Activated naive CD4-positive, alpha-beta T cell treated with anti-CD3 and anti-CD28 coated beads, Interleukin-2, amount 50 U/mL, for 72 hours (primary cell): ENCODE measurements at regions not wholly inside any gene's neighbourhood (a gene's known extent, or its start where the extent isn't known, plus 50 kb on each side); places are given as distances from the start of the nearest gene placed in this dataset.
A peak's percentile ranks its signal among the peaks of the same experiment; 100 is the strongest.

Source experiments
- ATAC-seq, 2 donors: fragments of 150-1000 bp; cut with Tn5 transposase; 2 replicates each; pipeline ENCODE4 v1.10.0; 2021; ENCODE audit warnings: mild to moderate bottlenecking in 2 of 2, moderate library complexity in 2 of 2
- DNase-seq, 2 donors: peaks; one replicate each; pipeline ENCODE4 v3.0.0; 2021 to 2022; ENCODE audit warnings: low spot score in 2 of 2
- H3K27ac Mint-ChIP-seq, 2 donors: one replicate each; pipeline ENCODE4 v1.8.0; 2022; ENCODE audit warnings: mild to moderate bottlenecking in 2 of 2, mixed read lengths in 2 of 2
- H3K36me3 Mint-ChIP-seq, 2 donors: one replicate each; pipeline ENCODE4 v1.8.0; 2022; ENCODE audit warnings: mixed read lengths in 2 of 2
- H3K9me3 Mint-ChIP-seq, 2 donors: one replicate each; pipeline ENCODE4 v1.8.0; 2022; ENCODE audit warnings: mixed read lengths in 2 of 2

DNA sequence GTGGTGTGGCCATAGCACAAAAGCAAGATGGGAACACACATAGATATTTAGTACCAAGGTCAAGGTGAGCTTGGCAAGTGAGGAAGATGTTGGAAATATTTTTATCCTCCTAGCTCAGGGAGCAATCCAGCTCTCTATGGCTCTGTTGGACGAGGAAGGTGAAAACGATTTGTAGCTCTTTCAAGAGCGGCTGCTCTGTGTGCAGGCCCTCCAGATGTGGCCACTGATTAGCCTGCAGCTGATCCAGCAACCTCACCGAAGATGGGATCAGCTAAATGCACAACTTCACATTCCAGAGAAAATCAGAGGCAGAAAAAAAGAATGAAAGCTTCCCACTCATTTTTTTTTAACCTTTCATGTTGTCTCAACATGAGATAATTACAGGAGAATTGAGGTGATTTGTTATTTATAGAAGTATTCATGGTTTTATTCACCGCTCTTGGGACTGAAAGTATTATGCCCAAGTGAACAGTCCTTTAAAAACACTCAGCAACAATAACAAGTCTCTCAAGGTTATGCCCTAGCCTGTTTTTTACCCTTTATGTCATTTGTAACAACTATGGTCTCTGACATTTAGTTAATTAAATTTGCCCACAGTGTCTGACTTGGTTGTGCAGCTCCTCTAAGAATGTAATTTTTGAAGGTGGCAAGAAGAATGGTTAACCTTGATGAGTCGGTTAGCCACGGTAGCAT, 213.6 kb upstream of the ADARB2 start:
- H3K36me3 Mint-ChIP-seq, result no peaks in the 10 kb centered on the region
- ATAC-seq (no peak), DNase-seq (no peak)
- H3K9me3 Mint-ChIP-seq, result no peaks in the 10 kb centered on the region
- no peak overlapping the region for H3K27ac Mint-ChIP-seq

DNA sequence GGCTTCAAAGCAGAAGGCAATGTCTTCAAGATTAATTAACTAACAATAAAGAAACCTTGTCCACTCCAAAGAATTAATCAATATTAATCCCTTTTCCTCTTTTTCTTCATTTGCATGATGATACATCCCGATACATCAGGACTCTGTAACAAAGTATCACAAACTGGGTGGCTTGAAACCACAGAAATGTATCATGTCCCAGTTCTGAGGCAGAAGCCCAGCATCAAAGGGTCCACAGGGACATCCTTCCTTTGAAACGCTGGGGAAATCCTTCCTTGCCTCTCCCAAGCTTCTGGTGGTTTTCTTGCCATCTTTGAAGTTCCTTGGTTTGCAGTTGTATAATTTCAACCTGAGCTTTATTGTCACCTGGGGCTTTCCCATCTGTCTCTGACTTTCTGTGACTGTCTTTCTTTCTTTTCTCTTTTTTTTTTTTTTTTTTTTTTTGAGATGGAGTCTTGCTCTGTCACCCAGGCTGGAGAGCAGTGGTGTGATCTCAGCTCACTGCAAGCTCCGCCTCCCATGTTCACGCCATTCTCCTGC, 210.2 kb upstream of the ADARB2 start:
- peak; percentile 63 to 95 for ATAC-seq
- DNase-seq, result no peak
- Mint-ChIP-seq H3K36me3 (peaks cover 0 to 6% of the 10 kb centered on the region in 2 donors), H3K27ac (no peak overlapping the region), H3K9me3 (peaks cover 7 to 8% of the 10 kb centered on the region in 2 donors)

DNA sequence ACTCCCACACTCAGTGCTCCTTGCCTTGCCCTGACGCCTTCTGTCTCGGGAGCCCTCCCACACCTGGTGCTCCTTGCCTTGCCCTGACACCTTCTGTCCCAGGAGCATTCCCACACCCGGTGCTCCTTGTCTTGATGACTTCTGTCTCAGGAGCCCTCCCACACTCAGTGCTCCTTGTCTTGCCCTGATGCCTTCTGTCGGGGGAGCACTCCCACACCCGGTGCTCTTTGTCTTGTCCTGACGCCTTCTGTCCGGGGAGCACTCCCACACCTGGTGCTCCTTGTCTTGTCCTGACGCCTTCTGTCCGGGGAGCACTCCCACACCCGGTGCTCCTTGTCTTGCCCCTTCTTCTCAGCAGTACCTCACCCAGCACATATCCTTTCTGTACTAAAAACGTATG, 207.2 kb upstream of the ADARB2 start:
- no peak for ATAC-seq
- Mint-ChIP-seq H3K36me3 (peaks cover 0 to 9% of the 10 kb centered on the region in 2 donors), H3K27ac (no peak overlapping the region), H3K9me3 (peaks cover 9 to 10% of the 10 kb centered on the region in 2 donors)
- DNase-seq, result no peak

DNA sequence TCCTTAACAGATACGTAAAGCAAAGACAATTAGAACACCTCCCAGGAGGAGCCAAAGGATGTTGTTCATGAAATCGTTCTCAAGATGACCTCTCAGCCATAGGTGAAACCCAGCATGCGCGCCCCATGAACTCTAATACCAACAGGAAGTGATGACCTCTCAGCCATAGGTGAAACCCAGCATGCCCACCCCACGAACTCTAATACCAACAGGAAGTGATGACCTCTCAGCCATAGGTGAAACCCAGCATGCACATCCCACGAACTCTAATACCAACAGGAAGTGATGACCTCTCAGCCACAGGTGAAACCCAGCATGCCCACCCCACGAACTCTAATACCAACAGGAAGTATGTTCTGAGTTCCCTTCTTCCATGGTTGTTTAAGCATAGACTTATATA, 205.2 kb upstream of the ADARB2 start:
- Mint-ChIP-seq H3K36me3 (peaks cover 0 to 17% of the 10 kb centered on the region in 2 donors), H3K27ac (peak overlapping the region in 1 of 2 donors; percentile 72), H3K9me3 (peaks cover 11 to 14% of the 10 kb centered on the region in 2 donors)
- no peak for ATAC-seq
- no peak for DNase-seq

DNA sequence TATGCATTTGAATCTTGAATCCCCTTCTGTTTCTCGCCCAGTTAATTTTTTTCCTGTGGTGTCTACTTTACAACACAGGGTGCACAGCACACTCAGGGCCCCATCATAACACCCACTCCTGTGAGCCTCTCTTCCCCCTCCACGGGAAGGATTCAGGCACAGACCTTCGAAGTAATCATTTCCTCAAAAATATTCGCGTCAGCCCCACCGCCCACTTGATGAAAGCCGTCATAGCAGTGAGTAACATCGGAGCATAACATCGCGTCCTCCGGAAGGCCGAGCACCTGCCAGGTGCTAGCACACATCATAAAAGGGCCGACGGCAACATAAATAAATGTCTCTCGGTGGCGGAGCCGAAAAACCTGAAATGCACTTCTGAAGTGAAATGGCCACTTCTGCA, 201.7 kb upstream of the ADARB2 start:
- peaks cover 3 to 7% of the 10 kb centered on the region in 2 donors for H3K9me3 Mint-ChIP-seq
- peaks cover 0 to 11% of the 10 kb centered on the region in 2 donors for H3K36me3 Mint-ChIP-seq
- ATAC-seq (peak; percentile 84 to 91), DNase-seq (peak in 1 of 2 donors; percentile 29)
- peak overlapping the region; percentile 22 to 96 for H3K27ac Mint-ChIP-seq

DNA sequence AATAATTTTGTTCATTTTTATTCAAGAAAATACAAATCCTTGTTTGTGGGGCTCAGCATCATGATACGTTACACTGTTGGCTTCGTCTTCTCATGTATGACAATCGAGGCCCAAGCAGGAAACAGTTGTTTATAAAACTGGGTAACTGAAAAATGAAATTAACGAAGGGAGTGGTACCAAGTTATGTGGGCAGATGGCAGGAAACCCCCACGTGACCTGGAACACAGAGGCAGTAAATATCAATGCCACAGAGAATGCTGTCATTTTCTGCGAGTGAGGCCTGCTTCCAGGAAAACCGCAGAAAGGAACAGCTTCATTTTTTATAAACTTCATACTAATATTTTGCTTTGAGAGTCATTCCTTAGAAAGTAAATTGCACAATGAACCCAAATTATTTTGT, 201.0 kb upstream of the ADARB2 start:
- H3K27ac Mint-ChIP-seq, result peak overlapping the region in 1 of 2 donors; percentile 96
- H3K36me3 Mint-ChIP-seq, result peaks cover 0 to 11% of the 10 kb centered on the region in 2 donors
- peaks cover 3 to 7% of the 10 kb centered on the region in 2 donors for H3K9me3 Mint-ChIP-seq
- DNase-seq (no peak), ATAC-seq (peak; percentile 52 to 60)

DNA sequence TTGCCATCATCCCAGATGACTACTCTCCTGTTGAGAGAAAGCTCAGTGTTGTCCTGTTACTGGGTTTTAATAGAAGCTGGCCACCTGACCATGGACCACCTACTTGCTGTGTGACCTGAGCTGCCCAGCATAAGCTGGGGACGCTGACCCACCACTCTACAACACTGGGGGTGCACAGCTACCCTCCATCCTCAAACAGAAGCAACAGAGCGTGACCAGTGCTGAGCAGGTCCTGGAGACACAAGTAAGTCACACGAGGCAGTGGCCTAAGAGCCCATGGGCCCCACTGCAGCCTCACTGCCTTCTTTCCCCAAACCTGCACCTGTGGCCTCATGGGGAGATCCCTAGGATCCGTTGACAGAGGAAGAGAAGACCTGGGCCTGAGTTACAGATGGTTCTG, 198.6 kb upstream of the ADARB2 start:
- Mint-ChIP-seq H3K27ac (no peak overlapping the region), H3K9me3 (peaks cover 3 to 7% of the 10 kb centered on the region in 2 donors), H3K36me3 (peaks cover 0 to 11% of the 10 kb centered on the region in 2 donors)
- DNase-seq (no peak), ATAC-seq (no peak)

DNA sequence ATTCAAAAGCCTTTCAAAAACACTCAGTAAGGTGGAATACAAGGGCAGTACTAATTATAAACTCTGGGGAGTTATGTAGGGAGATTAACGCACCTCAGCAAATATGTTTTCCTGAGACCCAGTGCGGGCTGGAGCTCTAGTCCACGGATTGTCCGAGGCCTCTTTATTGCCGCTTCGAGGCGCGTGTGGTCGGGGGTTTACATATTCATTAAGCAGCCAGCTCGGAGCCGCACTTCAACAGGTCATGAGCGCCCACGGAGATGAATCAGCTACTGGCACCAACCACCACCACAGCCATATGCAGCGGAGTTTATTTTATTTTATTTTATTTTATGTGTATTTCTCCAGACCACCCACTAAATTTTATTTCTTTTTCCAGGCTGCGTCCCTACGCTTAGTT, 195.9 kb upstream of the ADARB2 start:
- Mint-ChIP-seq H3K9me3 (no peaks in the 10 kb centered on the region), H3K27ac (no peak overlapping the region), H3K36me3 (no peaks in the 10 kb centered on the region)
- DNase-seq (no peak), ATAC-seq (no peak)

DNA sequence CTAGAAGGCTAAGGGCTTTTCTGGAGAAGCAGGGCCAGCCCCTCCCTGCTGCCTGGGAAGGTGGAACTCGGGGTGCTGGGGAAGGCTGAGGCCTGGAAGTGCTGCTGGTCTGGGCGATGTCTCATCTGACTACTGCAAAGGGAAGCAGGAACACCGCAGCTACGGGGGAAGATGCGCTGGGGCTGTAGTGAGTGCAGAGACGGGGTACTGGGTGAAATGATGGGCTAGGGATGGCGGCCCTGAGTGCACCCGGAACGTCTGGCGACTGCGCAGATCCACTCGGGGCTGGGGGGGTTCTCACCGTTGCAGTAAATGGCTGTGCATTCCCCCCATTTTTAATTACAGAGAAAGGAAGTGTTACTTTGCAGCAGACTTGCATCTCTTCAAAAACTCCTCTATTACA, 195.4 kb upstream of the ADARB2 start:
- Mint-ChIP-seq H3K27ac (peak overlapping the region; percentile 63 to 89), H3K36me3 (no peaks in the 10 kb centered on the region), H3K9me3 (no peaks in the 10 kb centered on the region)
- ATAC-seq, result peak in 1 of 2 donors; percentile 66
- DNase-seq, result no peak

DNA sequence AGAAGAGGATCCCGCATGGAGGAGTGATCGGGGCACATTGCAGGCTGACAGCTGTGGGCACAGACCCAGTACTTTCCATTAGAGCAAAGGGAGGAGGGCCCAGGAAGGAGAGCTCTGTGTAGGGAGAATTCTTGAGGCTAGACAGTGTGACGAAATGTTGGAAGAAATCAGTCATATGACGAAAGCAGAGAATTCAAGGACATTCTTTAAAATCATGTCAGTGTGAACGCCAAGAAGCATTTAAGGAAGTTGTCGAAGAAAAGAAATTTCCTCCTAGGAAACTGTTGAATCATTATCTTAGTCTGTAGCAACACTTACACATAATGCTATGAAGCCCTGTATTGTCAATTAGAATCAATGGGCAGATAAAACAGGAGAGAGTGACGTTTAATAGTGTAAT, 191.3 kb upstream of the ADARB2 start:
- no peaks in the 10 kb centered on the region for H3K36me3 Mint-ChIP-seq
- no peak for DNase-seq
- no peak for ATAC-seq
- no peaks in the 10 kb centered on the region for H3K9me3 Mint-ChIP-seq
- H3K27ac Mint-ChIP-seq, result no peak overlapping the region

DNA sequence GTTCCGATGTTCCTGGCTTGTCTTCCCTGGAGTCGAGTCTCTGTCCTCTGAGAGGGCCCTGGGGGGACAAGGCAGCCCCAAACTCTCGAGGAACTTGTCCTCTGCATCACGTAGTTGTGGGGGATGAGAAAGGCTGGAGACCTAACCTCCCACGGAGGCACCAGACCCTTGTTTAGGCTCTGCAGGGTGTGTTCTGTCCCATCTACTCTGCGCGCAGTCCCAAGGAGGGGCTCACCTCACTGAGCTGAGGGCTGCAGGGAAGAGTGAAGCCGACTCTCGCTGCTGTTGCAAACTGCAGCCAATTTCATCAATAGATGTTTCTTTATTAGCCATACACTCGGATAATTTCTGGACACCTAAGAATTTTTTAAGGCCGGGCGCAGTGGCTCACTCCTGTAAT, 186.7 kb upstream of the ADARB2 start:
- peaks cover 0 to 5% of the 10 kb centered on the region in 2 donors for H3K9me3 Mint-ChIP-seq
- H3K36me3 Mint-ChIP-seq, result no peaks in the 10 kb centered on the region
- no peak for DNase-seq
- ATAC-seq, result no peak
- no peak overlapping the region for H3K27ac Mint-ChIP-seq

DNA sequence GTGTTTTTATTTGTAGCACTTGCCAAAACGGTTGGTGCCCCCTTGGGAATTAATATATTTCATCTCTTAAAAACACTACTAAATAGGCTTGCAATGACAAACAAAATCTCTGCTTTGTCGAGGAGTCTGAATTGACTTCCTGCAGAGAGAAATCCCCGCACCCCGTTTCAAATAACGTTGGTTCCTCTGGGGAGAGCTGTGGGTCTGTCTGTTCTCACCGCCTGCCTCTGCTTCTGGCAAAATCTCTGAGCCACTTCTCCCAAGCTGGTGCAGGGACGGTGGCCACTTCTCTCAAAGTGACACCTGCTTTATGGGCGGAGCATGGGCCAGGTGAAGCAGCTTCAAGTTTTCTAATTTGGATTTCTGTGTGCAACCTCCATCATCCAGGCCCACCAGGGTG, 186.3 kb upstream of the ADARB2 start:
- H3K27ac Mint-ChIP-seq, result no peak overlapping the region
- ATAC-seq, result no peak
- H3K9me3 Mint-ChIP-seq, result peaks cover 0 to 5% of the 10 kb centered on the region in 2 donors
- DNase-seq, result no peak
- H3K36me3 Mint-ChIP-seq, result no peaks in the 10 kb centered on the region

DNA sequence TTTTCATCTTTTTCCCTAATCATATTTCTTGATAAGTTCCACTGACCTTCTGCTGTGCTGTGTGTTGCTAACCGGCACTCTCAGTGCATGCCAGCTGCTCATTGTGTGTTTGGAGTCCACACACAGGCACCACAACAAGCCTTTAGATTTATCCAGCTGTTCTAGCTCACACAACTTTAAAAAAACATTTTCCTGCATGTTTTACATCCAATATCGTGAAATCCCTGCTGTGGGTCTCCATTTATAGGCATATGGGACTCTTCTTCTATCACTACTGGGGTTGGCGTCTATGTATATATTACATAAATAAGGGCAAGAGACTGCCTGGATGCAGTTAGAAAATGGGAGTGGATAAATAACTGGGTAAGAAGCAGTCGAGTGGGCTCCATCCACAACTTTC, 183.6 kb upstream of the ADARB2 start:
- DNase-seq (no peak), ATAC-seq (no peak)
- Mint-ChIP-seq H3K9me3 (peaks cover 0 to 5% of the 10 kb centered on the region in 2 donors), H3K27ac (no peak overlapping the region), H3K36me3 (no peaks in the 10 kb centered on the region)

DNA sequence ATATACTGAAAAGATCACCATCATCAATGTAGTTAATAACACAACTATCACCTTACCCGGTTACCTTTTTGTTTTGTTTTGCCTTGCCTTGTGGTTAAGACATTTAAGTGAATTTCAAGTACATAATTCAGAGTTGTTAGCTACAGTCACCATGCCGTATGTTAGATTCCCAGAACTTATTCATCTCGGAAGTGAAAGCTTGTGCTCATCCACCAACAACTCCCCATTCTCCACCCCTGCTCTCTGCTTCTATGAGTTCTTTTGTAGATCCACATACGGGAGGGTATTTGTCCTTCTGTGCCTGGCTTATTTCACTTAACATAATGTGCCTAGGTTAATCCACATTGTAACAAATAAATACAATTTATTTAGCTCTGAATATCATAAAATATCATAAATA, 182.8 kb upstream of the ADARB2 start:
- no peak for DNase-seq
- Mint-ChIP-seq H3K9me3 (peaks cover 0 to 5% of the 10 kb centered on the region in 2 donors), H3K27ac (no peak overlapping the region), H3K36me3 (no peaks in the 10 kb centered on the region)
- ATAC-seq, result peak in 1 of 2 donors; percentile 75

DNA sequence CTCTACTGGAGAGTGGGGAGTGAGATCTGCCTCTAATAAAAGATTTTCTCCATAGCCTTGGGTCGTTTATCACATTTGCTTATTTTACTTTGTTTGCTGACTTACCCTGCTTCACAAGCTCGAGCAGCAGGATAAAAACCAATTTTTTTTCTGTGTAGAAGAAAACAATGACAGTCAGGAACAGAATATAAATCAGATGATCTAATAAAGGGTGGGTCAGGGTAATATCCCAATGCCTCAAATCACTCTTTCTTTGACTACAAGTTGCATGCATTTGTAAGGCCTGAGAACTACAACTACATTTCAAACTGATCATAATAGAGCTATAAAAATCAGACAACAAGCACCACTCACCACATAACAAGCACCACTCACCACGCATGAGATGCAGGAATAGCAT, 174.4 kb upstream of the ADARB2 start:
- no peak for ATAC-seq
- Mint-ChIP-seq H3K27ac (no peak overlapping the region), H3K36me3 (no peaks in the 10 kb centered on the region), H3K9me3 (peaks cover 0 to 3% of the 10 kb centered on the region in 2 donors)
- DNase-seq, result no peak

DNA sequence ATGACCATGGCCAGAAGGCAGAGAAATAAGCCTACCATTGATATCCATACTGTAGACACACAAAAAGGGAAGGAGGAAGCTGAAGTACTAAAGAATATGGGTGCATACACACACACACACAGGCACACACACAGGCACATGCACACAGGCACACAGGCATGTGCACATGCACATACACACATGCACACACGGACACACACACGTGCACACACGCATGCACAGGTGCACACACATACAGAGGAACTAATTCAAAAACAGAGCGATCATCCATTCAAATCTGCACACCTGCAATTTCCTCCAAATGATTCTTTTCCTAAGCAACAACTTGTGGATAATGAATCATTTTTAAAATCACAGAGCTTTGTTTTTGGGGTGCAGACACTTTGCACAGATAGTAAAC, 166.7 kb upstream of the ADARB2 start:
- ATAC-seq (no peak), DNase-seq (no peak)
- Mint-ChIP-seq H3K9me3 (peaks cover 0 to 3% of the 10 kb centered on the region in 2 donors), H3K27ac (no peak overlapping the region), H3K36me3 (no peaks in the 10 kb centered on the region)

DNA sequence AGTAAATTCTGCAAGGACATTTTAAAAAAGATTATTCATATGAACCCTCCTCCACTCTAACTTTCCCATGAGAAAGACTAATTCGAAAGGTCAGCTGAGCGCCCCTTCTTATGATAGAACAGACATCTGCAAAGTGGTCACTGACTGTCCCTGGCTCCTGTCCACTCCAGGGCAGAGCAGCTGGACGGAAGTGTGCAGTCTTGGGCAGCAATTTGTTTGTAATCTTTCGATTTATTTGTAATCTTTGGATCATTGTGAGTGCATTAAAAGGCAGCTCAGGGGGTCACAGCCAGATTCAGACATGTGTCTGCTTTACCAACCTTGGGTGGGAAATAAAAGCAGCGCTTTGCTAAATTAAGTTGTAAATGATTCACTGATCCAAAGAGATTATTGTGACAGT, 158.8 kb upstream of the ADARB2 start:
- H3K36me3 Mint-ChIP-seq, result no peaks in the 10 kb centered on the region
- ATAC-seq (no peak), DNase-seq (no peak)
- no peaks in the 10 kb centered on the region for H3K9me3 Mint-ChIP-seq
- no peak overlapping the region for H3K27ac Mint-ChIP-seq

DNA sequence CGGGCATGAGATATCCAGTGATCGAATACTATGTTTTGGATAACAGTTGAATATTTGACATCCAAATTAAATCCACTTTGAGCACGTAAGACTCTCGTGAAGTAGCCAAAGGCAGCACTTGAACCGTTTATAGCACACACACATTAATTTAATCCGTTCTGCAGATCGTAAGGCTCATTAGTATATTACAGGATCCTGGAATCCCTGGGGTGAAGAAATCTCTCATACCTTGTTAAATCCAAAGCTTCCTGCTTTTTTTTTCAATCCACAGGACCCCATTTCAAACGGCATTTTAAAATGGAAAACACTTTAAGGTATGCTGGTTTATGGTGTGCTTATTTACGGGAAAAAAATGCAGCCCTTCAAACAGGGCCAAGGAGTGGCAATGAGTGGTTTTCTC, 158.4 kb upstream of the ADARB2 start:
- Mint-ChIP-seq H3K36me3 (no peaks in the 10 kb centered on the region), H3K9me3 (no peaks in the 10 kb centered on the region), H3K27ac (no peak overlapping the region)
- ATAC-seq, result no peak
- DNase-seq, result no peak
